ENCODE measurements at regions not wholly inside any gene's neighbourhood (a gene's known extent, or its start where the extent isn't known, plus 50 kb on each side); places are given as distances from the start of the nearest gene placed in this dataset.
A peak's percentile ranks its signal among the peaks of the same experiment; 100 is the strongest.

DNA sequence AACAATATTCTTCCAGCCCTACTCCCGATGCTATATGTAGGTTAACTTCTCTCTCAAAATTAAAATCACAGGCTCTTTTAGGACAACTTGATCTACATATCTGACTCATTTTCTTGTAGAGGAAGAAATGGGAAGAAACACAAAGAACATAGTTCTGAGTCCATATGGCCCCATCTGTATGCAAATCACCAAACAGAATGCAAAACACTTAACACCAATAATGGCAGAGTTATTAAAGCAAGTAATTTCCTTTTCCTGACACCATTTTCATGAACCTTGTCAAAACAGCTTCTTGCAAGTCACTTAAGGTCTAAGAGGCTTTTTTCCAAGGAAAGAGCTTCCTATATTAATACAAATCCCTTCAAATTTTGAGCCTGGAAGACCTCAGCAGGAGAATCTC, 300.4 kb upstream of the CLEC14A start:
- TF ChIP-seq, protein P1, sequence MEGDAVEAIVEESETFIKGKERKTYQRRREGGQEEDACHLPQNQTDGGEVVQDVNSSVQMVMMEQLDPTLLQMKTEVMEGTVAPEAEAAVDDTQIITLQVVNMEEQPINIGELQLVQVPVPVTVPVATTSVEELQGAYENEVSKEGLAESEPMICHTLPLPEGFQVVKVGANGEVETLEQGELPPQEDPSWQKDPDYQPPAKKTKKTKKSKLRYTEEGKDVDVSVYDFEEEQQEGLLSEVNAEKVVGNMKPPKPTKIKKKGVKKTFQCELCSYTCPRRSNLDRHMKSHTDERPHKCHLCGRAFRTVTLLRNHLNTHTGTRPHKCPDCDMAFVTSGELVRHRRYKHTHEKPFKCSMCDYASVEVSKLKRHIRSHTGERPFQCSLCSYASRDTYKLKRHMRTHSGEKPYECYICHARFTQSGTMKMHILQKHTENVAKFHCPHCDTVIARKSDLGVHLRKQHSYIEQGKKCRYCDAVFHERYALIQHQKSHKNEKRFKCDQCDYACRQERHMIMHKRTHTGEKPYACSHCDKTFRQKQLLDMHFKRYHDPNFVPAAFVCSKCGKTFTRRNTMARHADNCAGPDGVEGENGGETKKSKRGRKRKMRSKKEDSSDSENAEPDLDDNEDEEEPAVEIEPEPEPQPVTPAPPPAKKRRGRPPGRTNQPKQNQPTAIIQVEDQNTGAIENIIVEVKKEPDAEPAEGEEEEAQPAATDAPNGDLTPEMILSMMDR (IDR thresholded peaks at IDR 0.05; ENCODE audit: low read depth, low read length, missing control alignments): no peak
- DNase-seq (ENCODE audit: low read depth): no peak
- in situ Hi-C loops (cut with HindIII; ENCODE audit: low sequenced_read_pairs): no loop called here
- no peak overlapping the region for H3K4me3 ChIP-seq (ENCODE audit: low read depth, low read length)

DNA sequence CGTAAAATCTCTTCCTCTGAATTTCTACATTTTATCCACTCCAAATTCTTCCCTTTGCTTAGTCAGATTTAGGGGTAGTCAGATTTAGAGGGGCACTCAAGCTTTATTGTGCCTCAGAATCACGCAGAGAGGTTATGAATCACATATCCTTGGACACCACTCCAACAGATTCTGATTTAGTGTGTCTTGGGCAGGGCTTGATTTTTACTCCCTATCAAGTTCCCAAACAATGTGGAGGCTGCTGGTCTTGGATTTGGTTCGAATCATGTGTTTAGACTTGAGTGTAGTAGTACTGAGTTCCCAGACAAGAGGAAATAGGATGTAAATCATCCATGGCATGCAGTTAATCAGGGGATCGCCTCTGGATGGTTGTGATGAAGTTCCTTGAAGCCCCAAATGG, 298.1 kb upstream of the CLEC14A start:
- TF ChIP-seq, protein P1 (IDR thresholded peaks at IDR 0.05; ENCODE audit: low read depth, low read length, missing control alignments): no peak
- in situ Hi-C loops (cut with HindIII; ENCODE audit: low sequenced_read_pairs): no loop called here
- no peak overlapping the region for H3K4me3 ChIP-seq (ENCODE audit: low read depth, low read length)
- DNase-seq (ENCODE audit: low read depth): no peak

DNA sequence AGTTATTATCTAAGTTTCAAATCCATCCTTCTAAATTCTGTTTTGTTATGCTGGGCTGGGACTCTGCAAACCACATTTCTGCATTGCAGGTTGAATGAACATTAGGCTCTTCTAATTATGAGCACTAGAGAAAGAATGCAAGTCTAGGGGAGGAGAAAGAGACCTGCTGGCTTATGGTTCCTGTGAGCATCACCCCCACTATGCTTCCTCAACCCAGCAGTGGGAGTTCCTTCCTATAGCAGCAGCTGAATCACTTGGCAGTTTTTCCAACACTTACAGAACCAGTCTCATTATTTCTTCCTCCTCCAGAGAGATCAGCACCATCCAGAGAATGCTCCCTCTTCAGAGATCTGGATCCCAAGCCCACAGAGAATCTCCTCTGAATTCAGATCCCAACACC, 297.7 kb upstream of the CLEC14A start:
- in situ Hi-C loops (cut with HindIII; ENCODE audit: low sequenced_read_pairs): no loop called here
- TF ChIP-seq, protein P1 (IDR thresholded peaks at IDR 0.05; ENCODE audit: low read depth, low read length, missing control alignments): no peak
- no peak overlapping the region for H3K4me3 ChIP-seq (ENCODE audit: low read depth, low read length)
- DNase-seq (ENCODE audit: low read depth): peak; percentile 90

DNA sequence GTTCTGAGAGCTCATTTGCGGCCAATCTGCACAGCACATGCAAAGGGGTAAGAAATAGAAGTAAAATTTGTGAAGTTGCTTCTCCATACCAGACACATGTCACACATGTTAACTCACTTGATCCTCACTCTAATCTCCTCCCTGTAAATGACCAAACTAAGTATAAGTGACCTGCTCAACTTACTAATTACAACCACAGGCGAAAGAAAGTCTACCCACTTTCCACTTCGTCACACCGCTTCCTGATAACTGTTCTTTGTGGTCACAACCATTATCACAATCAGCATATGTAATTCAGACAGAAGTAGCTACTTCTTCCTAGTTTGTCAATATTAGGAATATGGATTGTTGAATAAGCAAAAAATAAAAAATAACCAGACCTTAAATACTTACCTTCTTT, 293.7 kb upstream of the CLEC14A start:
- no peak overlapping the region for H3K4me3 ChIP-seq (ENCODE audit: low read depth, low read length)
- no peak for DNase-seq (ENCODE audit: low read depth)
- TF ChIP-seq, protein P1 (IDR thresholded peaks at IDR 0.05; ENCODE audit: low read depth, low read length, missing control alignments): no peak
- in situ Hi-C loops (cut with HindIII; ENCODE audit: low sequenced_read_pairs): no loop called here

DNA sequence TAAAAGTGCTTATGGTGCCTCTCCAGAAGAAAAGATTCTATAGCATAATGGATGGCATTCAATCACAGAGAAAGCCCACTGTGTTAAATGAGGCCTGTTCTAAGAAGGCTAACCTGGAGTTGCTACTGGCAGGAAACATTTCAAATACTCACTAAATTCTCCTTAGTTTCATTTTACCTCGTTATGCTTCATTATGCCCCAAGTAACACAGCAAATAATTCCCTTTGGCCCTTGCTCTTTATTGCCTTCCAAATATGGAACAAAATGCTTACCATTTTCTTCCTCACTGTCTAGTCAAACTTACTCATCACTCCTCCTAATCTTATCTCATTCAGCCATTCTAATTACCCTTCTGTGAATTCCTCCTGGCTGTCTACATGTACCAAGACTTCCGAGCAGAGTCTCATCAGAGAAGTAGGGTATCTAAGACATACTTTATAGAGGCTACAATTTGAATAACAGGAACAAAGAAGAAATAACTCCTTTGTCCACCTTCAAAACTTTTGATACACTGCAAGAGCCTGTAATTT, 292.1 kb upstream of the CLEC14A start:
- DNase-seq (ENCODE audit: low read depth): no peak
- in situ Hi-C loops (cut with HindIII; ENCODE audit: low sequenced_read_pairs): no loop called here
- H3K4me3 ChIP-seq (ENCODE audit: low read depth, low read length): no peak overlapping the region
- TF ChIP-seq, protein P1 (IDR thresholded peaks at IDR 0.05; ENCODE audit: low read depth, low read length, missing control alignments): no peak

DNA sequence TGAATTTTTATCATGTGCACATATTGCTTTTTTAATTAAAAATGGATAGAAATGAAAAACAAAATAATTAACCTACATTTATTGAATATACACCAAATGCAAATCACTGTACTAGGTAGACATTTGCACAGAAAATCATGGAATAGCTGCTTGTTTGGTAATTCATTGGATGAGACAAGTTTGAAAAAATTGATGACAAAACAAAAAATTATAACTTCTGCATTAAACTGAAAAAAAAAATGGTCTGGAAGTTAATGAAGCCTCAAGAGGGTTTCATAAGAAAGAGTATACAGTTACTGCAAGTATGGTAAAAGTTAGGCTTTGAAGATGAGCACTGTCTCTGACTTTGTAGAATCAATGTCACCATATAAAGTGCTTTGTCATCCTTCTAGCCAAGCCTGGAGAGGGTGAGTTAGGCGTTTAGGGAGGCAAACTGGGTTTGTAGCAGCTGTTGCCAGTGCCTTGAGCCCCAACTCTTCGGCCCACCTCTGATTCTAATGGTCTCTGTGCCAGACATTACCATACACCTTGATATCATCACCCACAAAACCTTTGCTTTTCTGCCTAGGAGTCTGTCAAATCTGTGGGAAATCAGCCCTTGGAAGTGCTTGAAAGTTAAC, 291.1 kb upstream of the CLEC14A start:
- DNase-seq (ENCODE audit: low read depth): no peak
- no peak overlapping the region for H3K4me3 ChIP-seq (ENCODE audit: low read depth, low read length)
- TF ChIP-seq, protein P1 (IDR thresholded peaks at IDR 0.05; ENCODE audit: low read depth, low read length, missing control alignments): no peak
- in situ Hi-C loops (cut with HindIII; ENCODE audit: low sequenced_read_pairs): no loop called here

Data from astrocyte of the cerebellum (primary cell).